LNCAP (cell line): ENCODE measurements at regions not wholly inside any gene's neighbourhood (a gene's known extent, or its start where the extent isn't known, plus 50 kb on each side); places are given as distances from the start of the nearest gene placed in this dataset.

ENCODE experiments used
- CTCF ChIP-seq: fragments of 450-650 bp; IDR thresholded peaks from 2 replicates; pipeline ENCODE4 v1.5.1; 2017; ENCODE audit warnings: mild to moderate bottlenecking

- TF ChIP-seq CTCF = no peak
Observed at GRCh38 chr1:175797576-175797975, 54.2 kb upstream of the TNR start.

GRCh38 chr1:175794586-175794985 is 51.2 kb upstream of the TNR start:
- TF ChIP-seq CTCF = no peak

GRCh38 chr1:175793617-175794016 is 50.2 kb upstream of the TNR start:
- TF ChIP-seq CTCF = no peak
